Bronchial epithelial cell (primary cell): ENCODE measurements at regions not wholly inside any gene's neighbourhood (a gene's known extent, or its start where the extent isn't known, plus 50 kb on each side); places are given as distances from the start of the nearest gene placed in this dataset.
"Not testable (repeated sequence)": the region's sequence is repeated elsewhere in the genome, so short reads cannot be mapped to it uniquely, and the experiment has no call there.

Experiments
- DNase-seq: peaks from one replicate; pipeline ENCODE4 v3.0.0-alpha.2; 2010; ENCODE audit warnings: low read depth
- FAIRE-seq: peaks from 2 replicates; lab custom pipeline; 2011; peaks lifted over from hg19 to GRCh38; lab: Jason Lieb, UNC
- H3K27me3 ChIP-seq: 2 replicates; pipeline ENCODE4 v1.5.1; 2011; ENCODE audit warnings: low read length; ENCODE audit not compliant: control insufficient read depth, insufficient read depth
- H3K36me3 ChIP-seq: 2 replicates; pipeline ENCODE4 v1.5.1; 2011; ENCODE audit warnings: low read length; ENCODE audit not compliant: control insufficient read depth, insufficient read depth
- H3K4me3 ChIP-seq: 2 replicates; pipeline ENCODE4 v1.5.1; 2011; ENCODE audit warnings: mild to moderate bottlenecking, low read depth, low read length, control low read depth
- TF ChIP-seq, protein P1 (sequence below): IDR thresholded peaks from 2 replicates; pipeline ENCODE4 v1.5.1; 2011; ENCODE audit warnings: mild to moderate bottlenecking, moderate library complexity, low read length, control low read depth, inconsistent platforms; ENCODE audit not compliant: insufficient read depth, severe bottlenecking

- Histone ChIP-seq H3K4me3 (no peak overlapping the region), H3K27me3 (peaks cover 5% of the 10 kb centered on the region), H3K36me3 (no peaks in the 10 kb centered on the region)
- TF ChIP-seq, protein P1, sequence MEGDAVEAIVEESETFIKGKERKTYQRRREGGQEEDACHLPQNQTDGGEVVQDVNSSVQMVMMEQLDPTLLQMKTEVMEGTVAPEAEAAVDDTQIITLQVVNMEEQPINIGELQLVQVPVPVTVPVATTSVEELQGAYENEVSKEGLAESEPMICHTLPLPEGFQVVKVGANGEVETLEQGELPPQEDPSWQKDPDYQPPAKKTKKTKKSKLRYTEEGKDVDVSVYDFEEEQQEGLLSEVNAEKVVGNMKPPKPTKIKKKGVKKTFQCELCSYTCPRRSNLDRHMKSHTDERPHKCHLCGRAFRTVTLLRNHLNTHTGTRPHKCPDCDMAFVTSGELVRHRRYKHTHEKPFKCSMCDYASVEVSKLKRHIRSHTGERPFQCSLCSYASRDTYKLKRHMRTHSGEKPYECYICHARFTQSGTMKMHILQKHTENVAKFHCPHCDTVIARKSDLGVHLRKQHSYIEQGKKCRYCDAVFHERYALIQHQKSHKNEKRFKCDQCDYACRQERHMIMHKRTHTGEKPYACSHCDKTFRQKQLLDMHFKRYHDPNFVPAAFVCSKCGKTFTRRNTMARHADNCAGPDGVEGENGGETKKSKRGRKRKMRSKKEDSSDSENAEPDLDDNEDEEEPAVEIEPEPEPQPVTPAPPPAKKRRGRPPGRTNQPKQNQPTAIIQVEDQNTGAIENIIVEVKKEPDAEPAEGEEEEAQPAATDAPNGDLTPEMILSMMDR, result no peak
- DNase-seq, result no peak
- no peak for FAIRE-seq
These were observed 254.1 kb upstream of the C2CD4B start for GRCh38 chr15:62419192-62419591.

DNA sequence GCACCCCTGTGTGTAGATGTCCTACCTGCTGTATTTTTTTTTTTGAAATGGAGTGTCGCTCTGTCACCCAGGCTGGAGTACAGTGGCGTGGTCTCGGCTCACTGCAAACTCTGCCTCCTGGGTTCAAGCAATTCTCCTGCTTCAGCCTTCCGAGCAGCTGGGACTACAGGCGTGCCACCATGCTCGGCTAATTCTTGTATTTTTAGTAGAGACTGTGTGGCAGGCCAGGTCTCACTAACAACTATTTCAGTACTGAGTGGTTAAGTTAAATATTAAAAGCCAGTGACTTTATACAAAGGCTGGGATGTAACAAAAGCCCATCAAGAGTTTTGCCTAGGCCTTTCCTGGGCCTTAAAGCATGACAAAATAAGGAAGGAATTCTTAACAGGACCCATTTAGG, 255.3 kb upstream of the C2CD4B start:
- not testable (repeated sequence) for H3K27me3 ChIP-seq, DNase-seq, H3K4me3 ChIP-seq, H3K36me3 ChIP-seq, FAIRE-seq

DNA sequence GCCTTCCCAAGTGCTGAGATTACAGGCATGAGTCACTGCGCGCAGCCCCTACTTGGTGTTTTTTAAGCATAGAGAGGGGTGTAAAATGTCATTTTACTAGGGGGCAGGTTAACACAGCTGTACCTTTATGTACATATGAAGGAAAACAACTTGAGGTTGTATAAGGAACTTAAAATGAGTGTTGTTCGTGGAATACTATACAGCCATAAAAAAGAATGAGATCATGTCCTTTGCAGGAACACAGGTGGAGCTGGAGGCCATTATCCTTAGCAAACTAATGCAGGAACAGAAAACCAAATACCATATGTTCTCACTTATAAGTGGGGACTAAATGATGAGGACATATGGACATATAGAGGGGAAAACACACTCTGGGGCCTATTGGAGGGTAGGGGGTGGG, 256.2 kb upstream of the C2CD4B start:
- DNase-seq, result no peak
- TF ChIP-seq, protein P1, result no peak
- Histone ChIP-seq H3K27me3 (peaks cover 6% of the 10 kb centered on the region), H3K4me3 (no peak overlapping the region), H3K36me3 (no peaks in the 10 kb centered on the region)
- FAIRE-seq, result no peak

DNA sequence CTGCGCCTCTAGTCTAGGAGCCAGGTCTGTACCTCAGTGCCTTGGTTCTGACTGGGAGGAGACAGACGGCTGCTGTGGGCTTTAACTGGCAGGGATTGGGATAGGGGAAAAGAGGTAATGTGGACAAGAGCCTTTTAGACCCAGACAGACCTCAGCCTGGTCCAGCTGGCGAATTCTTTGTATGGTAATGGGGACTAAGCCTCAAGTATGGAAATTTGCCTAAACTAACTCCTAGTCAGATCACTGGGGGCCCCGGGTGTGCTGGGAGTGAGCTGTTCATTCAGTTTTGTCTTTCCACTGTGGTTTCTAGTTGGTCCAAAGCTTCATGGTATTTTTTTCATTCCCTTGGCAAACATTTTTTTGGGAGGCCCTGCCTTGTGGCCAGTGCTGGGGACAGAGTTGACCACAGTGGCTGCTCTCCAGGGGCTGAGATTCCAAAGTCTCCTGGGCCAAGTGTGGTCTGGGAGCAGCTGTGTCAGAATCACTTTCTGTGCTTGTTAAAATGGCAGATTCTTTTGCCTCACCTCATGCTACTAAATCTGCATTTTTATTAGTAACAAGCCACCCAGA, 261.4 kb upstream of the C2CD4B start:
- TF ChIP-seq, protein P1, result no peak

GRCh38 chr15:62428259-62428658, 263.2 kb upstream of the C2CD4B start:
- no peak for DNase-seq
- TF ChIP-seq, protein P1, result no peak
- no peak overlapping the region for H3K4me3 ChIP-seq
- FAIRE-seq, result no peak
- H3K36me3 ChIP-seq, result no peaks in the 10 kb centered on the region
- peaks cover 1% of the 10 kb centered on the region for H3K27me3 ChIP-seq

More for the DNA sequence above, 261.4 kb upstream of the C2CD4B start:
- DNase-seq (no peak), FAIRE-seq (no peak)
- Histone ChIP-seq H3K4me3 (no peak overlapping the region), H3K36me3 (no peaks in the 10 kb centered on the region), H3K27me3 (peaks cover 1% of the 10 kb centered on the region)

GRCh38 chr15:62428851-62429598, 263.9 kb upstream of the C2CD4B start:
- TF ChIP-seq, protein P1, result no peak
- Histone ChIP-seq H3K36me3 (no peaks in the 10 kb centered on the region), H3K27me3 (peaks cover 1% of the 10 kb centered on the region), H3K4me3 (no peak overlapping the region)
- FAIRE-seq (no peak), DNase-seq (no peak)
